Astrocyte (in vitro differentiated cells and primary cell): ENCODE measurements at regions not wholly inside any gene's neighbourhood (a gene's known extent, or its start where the extent isn't known, plus 50 kb on each side); places are given as distances from the start of the nearest gene placed in this dataset.

Source experiments
- DNase-seq: peaks from one replicate; pipeline ENCODE4 v3.0.0-alpha.2; 2010; ENCODE audit warnings: low read depth
- FAIRE-seq: peaks from 2 replicates; lab custom pipeline; 2011; peaks lifted over from hg19 to GRCh38; lab: Jason Lieb, UNC
- H2AFZ ChIP-seq: 2 replicates; pipeline ENCODE4 v1.6.0; 2012; ENCODE audit warnings: low read depth, low read length, inconsistent platforms
- H3K27ac ChIP-seq: 2 replicates; pipeline ENCODE4 v1.5.1; 2011; ENCODE audit warnings: low read depth, low read length, inconsistent platforms
- H3K27me3 ChIP-seq: 2 replicates; pipeline ENCODE4 v1.6.0; 2011; ENCODE audit warnings: low read length, inconsistent platforms; ENCODE audit not compliant: insufficient read depth
- H3K36me3 ChIP-seq: 2 replicates; pipeline ENCODE4 v1.5.1; 2011; ENCODE audit warnings: low read length, inconsistent platforms; ENCODE audit not compliant: insufficient read depth
- H3K4me1 ChIP-seq: 2 replicates; pipeline ENCODE4 v1.5.1; 2011; ENCODE audit warnings: low read length, inconsistent platforms; ENCODE audit not compliant: insufficient read depth
- H3K4me2 ChIP-seq: 2 replicates; pipeline ENCODE4 v1.6.0; 2012; ENCODE audit warnings: low read length, inconsistent platforms
- H3K4me3 ChIP-seq: 2 replicates; pipeline ENCODE4 v1.5.1; 2011; ENCODE audit warnings: low read depth, mild to moderate bottlenecking, low read length, inconsistent platforms; ENCODE audit not compliant: insufficient read depth
- H3K79me2 ChIP-seq: 2 replicates; pipeline ENCODE4 v1.6.0; 2012; ENCODE audit warnings: mild to moderate bottlenecking, low read length, inconsistent platforms; ENCODE audit not compliant: insufficient read depth
- H3K9ac ChIP-seq: 2 replicates; pipeline ENCODE4 v1.6.0; 2012; ENCODE audit warnings: mild to moderate bottlenecking, low read length, inconsistent platforms
- H3K9me3 ChIP-seq: 2 replicates; pipeline ENCODE4 v1.5.1; 2012; ENCODE audit warnings: low read depth, mild to moderate bottlenecking, low read length, inconsistent platforms; ENCODE audit not compliant: insufficient read depth
- H4K20me1 ChIP-seq: 2 replicates; pipeline ENCODE4 v1.6.0; 2012; ENCODE audit warnings: low read length, inconsistent platforms; ENCODE audit not compliant: insufficient read depth
- H3K27ac Mint-ChIP-seq: one replicate; pipeline ENCODE4 v1.8.0; 2021; ENCODE audit warnings: mild to moderate bottlenecking, mixed read lengths; ENCODE audit not compliant: unreplicated experiment
- H3K27me3 Mint-ChIP-seq: one replicate; pipeline ENCODE4 v1.8.0; 2021; ENCODE audit warnings: low read depth, mixed read lengths; ENCODE audit not compliant: unreplicated experiment
- H3K36me3 Mint-ChIP-seq: one replicate; pipeline ENCODE4 v1.8.0; 2021; ENCODE audit warnings: low read depth, mixed read lengths; ENCODE audit not compliant: unreplicated experiment
- H3K4me1 Mint-ChIP-seq: one replicate; pipeline ENCODE4 v1.8.0; 2021; ENCODE audit warnings: low read depth, mixed read lengths; ENCODE audit not compliant: unreplicated experiment
- H3K4me3 Mint-ChIP-seq: one replicate; pipeline ENCODE4 v1.8.0; 2021; ENCODE audit warnings: mild to moderate bottlenecking, moderate library complexity, mixed read lengths; ENCODE audit not compliant: unreplicated experiment
- H3K9me3 Mint-ChIP-seq: one replicate; pipeline ENCODE4 v1.8.0; 2021; ENCODE audit warnings: mild to moderate bottlenecking, mixed read lengths; ENCODE audit not compliant: unreplicated experiment
- CTCF ChIP-seq: IDR thresholded peaks from 2 replicates; pipeline ENCODE4 v1.5.1; 2011; ENCODE audit warnings: low read depth, mild to moderate bottlenecking, inconsistent platforms, low read length, moderate library complexity; ENCODE audit not compliant: insufficient read depth
- EZH2 ChIP-seq: IDR thresholded peaks from 2 replicates; pipeline ENCODE4 v1.6.1; 2012; ENCODE audit warnings: mild to moderate bottlenecking, low read length, inconsistent platforms; ENCODE audit not compliant: insufficient read depth

GRCh38 chr6:6402591-6402990 lies 82.1 kb upstream of the F13A1 start:
- H4K20me1 ChIP-seq: no peaks in the 10 kb centered on the region
- no peak overlapping the region for H3K4me2 ChIP-seq
- no peaks in the 10 kb centered on the region for H3K36me3 ChIP-seq
- Mint-ChIP-seq H3K4me3 (no peak overlapping the region), H3K27ac (no peak overlapping the region), H3K36me3 (no peaks in the 10 kb centered on the region), H3K4me1 (peaks cover 10% of the 10 kb centered on the region), H3K27me3 (peaks cover 5% of the 10 kb centered on the region), H3K9me3 (no peaks in the 10 kb centered on the region)
- DNase-seq (no peak), FAIRE-seq (no peak)
- H3K4me1 ChIP-seq: no peaks in the 10 kb centered on the region
- H3K79me2 ChIP-seq: no peaks in the 10 kb centered on the region
- H3K27ac ChIP-seq: no peak overlapping the region
- peaks cover 4% of the 10 kb centered on the region for H3K27me3 ChIP-seq
- H3K4me3 ChIP-seq: no peak overlapping the region
- no peak overlapping the region for H2AFZ ChIP-seq
- TF ChIP-seq EZH2: no peak
- no peak for TF ChIP-seq CTCF
- H3K9me3 ChIP-seq: no peaks in the 10 kb centered on the region
- H3K9ac ChIP-seq: no peak overlapping the region

- Histone ChIP-seq H3K4me1 (no peaks in the 10 kb centered on the region), H3K79me2 (no peaks in the 10 kb centered on the region), H3K4me3 (no peak overlapping the region), H3K27me3 (peaks cover 4% of the 10 kb centered on the region), H4K20me1 (no peaks in the 10 kb centered on the region), H2AFZ (no peak overlapping the region), H3K36me3 (no peaks in the 10 kb centered on the region), H3K9ac (no peak overlapping the region), H3K4me2 (no peak overlapping the region), H3K9me3 (no peaks in the 10 kb centered on the region), H3K27ac (no peak overlapping the region)
- DNase-seq: no peak
- peaks cover 8% of the 10 kb centered on the region for H3K27me3 Mint-ChIP-seq
- TF ChIP-seq EZH2: no peak
- no peak overlapping the region for H3K27ac Mint-ChIP-seq
- H3K4me3 Mint-ChIP-seq: no peak overlapping the region
- H3K4me1 Mint-ChIP-seq: peaks cover 7% of the 10 kb centered on the region
- H3K9me3 Mint-ChIP-seq: no peaks in the 10 kb centered on the region
- no peaks in the 10 kb centered on the region for H3K36me3 Mint-ChIP-seq
- no peak for FAIRE-seq
These were observed 84.6 kb upstream of the F13A1 start for GRCh38 chr6:6405031-6405430.

- no peak for TF ChIP-seq CTCF
- no peak for TF ChIP-seq EZH2
- Histone ChIP-seq H3K79me2 (no peaks in the 10 kb centered on the region), H2AFZ (no peak overlapping the region), H3K36me3 (no peaks in the 10 kb centered on the region), H3K9ac (no peak overlapping the region), H4K20me1 (no peaks in the 10 kb centered on the region), H3K4me2 (no peak overlapping the region), H3K27ac (no peak overlapping the region), H3K4me3 (no peak overlapping the region), H3K9me3 (no peaks in the 10 kb centered on the region), H3K4me1 (no peaks in the 10 kb centered on the region), H3K27me3 (peaks cover 4% of the 10 kb centered on the region)
- FAIRE-seq: no peak
- Mint-ChIP-seq H3K27me3 (peaks cover 8% of the 10 kb centered on the region), H3K27ac (no peak overlapping the region), H3K4me3 (no peak overlapping the region), H3K36me3 (no peaks in the 10 kb centered on the region), H3K9me3 (no peaks in the 10 kb centered on the region), H3K4me1 (peaks cover 7% of the 10 kb centered on the region)
- no peak for DNase-seq
These were observed 85.7 kb upstream of the F13A1 start for GRCh38 chr6:6405997-6406714.
